Ascending aorta (tissue), 2 donors: ENCODE measurements at regions not wholly inside any gene's neighbourhood (a gene's known extent, or its start where the extent isn't known, plus 50 kb on each side); places are given as distances from the start of the nearest gene placed in this dataset.

Experiments used
- DNase-seq, 2 donors: peaks; one replicate each; pipeline ENCODE4 v3.0.0-alpha.2; 2019; ENCODE audit warnings: low spot score in 2 of 2
- H3K27ac ChIP-seq, 2 donors: fragments of 200-600 bp; sonication (generic); one replicate each; pipeline ENCODE4 v1.5.1; 2016 to 2017; ENCODE audit warnings: mild to moderate bottlenecking in 1 of 2
- H3K27me3 ChIP-seq: fragments of 200-600 bp; sonication (generic); one replicate; pipeline ENCODE4 v1.5.1; 2017
- H3K36me3 ChIP-seq, 2 donors: fragments of 200-600 bp; sonication (generic); one replicate each; pipeline ENCODE4 v1.5.1; 2016
- H3K4me1 ChIP-seq, 2 donors: fragments of 200-600 bp; sonication (generic); one replicate each; pipeline ENCODE4 v1.5.1; 2016 to 2017; ENCODE audit warnings: mild to moderate bottlenecking in 1 of 2
- H3K4me3 ChIP-seq, 2 donors: fragments of 200-600 bp; sonication (generic); one replicate each; pipeline ENCODE4 v1.5.1; 2016 to 2017; ENCODE audit warnings: mild to moderate bottlenecking in 1 of 2
- H3K9me3 ChIP-seq, 2 donors: fragments of 200-600 bp; sonication (generic); one replicate each; pipeline ENCODE4 v1.5.1; 2016
- CTCF ChIP-seq, 3 experiments: fragments of 200-600 bp in 2 of 3; fragments of 450-650 bp in 1 of 3; sonication (generic) in 2 of 3; IDR thresholded peaks; one replicate each; pipeline ENCODE4 v1.5.1; 2016 to 2019; ENCODE audit warnings: antibody characterized with exemption in 3 of 3, mild to moderate bottlenecking in 1 of 3, moderate library complexity in 1 of 3
- intact Hi-C: fragments of 100-400 bp; cut with DNase I; formaldehyde crosslinking; loops from one replicate; pipeline ENCODE4 v1.15.1; 2023

DNA sequence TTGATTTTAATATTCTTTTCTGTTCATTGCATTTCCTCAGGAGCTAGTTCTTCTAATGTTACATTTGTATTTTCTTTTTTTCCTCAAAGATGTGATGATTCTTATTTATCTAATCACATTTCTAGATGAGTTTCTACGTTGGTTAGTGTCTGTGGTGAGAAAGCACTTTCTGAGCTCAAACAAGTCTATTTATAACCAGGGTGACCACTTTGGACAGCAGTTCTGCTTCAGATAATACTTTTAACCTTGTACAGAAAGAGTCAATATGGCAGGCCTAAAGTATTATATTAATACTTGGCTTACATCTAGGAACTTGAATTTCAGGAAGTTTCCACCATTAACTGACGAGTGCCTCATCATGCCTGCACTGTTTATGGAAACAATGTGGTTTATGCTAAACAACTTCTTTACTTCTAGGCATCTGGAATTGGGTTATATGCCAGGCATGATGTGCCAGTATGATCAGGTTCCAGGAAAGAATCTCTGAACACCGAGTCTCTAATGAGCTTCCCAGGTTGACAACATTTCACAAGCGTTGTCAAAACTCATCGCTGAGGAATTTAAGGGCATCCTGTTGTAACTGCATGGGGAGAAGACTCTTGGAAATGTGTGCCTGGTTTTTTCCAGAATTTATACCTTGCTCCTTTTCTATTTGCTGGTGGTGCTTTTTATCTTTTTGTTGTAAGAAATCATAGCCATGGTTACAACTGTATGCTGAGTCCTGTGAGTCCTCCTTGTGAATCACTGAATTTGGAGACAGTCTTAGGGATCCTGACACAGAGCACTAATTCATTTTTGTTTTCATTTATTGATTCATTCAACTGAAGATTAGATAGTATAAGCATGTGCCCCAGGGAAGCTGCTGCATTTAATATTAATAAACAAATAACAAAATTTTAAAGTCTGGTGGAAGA lies 344.4 kb upstream of the PCDH9 start:
- Histone ChIP-seq H3K9me3 (no peaks in the 10 kb centered on the region), H3K4me3 (no peak overlapping the region), H3K4me1 (no peaks in the 10 kb centered on the region), H3K36me3 (no peaks in the 10 kb centered on the region), H3K27ac (no peak overlapping the region), H3K27me3 (no peaks in the 10 kb centered on the region)
- TF ChIP-seq CTCF (IDR thresholded peaks at IDR 0.05) = no peak
- intact Hi-C loops = no loop called here
- no peak for DNase-seq

DNA sequence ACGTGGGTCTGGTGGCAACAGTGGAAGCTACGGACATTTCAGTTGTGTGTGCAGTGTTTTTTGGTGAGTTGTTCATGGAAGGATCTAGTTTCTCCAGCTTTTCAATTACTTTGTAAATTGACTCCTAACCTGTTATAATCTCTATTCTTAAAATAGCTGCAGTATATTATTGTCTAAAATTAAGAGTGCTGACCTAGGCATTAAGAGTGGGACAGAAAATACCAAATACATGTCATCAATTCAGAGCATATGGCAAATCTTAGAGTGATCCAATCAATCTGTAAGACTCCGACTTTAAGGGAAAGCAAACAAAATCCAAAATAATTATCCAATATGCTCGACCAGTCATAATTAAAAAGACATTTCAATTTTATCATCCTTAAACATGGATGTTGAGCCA lies 338.1 kb upstream of the PCDH9 start:
- intact Hi-C loops = no loop called here
- no peak overlapping the region for H3K27ac ChIP-seq
- no peak for DNase-seq

DNA sequence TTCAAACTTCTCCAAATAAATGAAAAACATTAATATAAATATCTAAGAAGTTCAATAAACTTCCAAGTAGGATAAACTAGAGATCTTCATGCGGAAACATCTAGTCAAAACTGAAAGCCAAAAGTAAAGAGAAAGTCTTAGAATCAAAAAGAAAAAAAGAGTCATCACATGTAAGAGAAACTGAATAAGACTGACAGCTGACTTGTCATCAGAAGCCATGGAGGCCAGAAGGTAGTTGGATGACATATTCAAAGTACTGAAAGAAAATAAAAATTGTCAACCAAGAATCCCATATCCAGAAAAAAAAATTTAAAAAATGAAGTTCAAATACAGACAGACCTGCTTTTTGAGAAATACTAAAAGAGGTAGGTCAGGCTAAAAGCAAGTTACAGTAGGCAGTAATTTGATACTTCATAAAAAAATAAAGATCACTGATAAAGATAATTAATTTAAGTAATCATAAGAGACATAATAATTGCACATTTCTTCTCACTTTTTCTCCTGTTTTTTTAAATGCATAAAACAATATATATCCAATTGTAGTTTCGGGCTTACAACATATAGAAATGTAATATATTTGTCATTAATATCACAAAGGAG lies 327.6 kb upstream of the PCDH9 start:
- DNase-seq = no peak
- Histone ChIP-seq H3K36me3 (no peaks in the 10 kb centered on the region), H3K27me3 (no peaks in the 10 kb centered on the region), H3K4me3 (no peak overlapping the region), H3K9me3 (peaks cover 0 to 6% of the 10 kb centered on the region in 2 donors), H3K27ac (no peak overlapping the region), H3K4me1 (no peaks in the 10 kb centered on the region)
- intact Hi-C loops = no loop called here
- no peak for TF ChIP-seq CTCF (IDR thresholded peaks at IDR 0.05)

More for the DNA sequence above, 338.1 kb upstream of the PCDH9 start:
- Histone ChIP-seq H3K9me3 (no peaks in the 10 kb centered on the region), H3K4me3 (no peak overlapping the region), H3K27me3 (no peaks in the 10 kb centered on the region), H3K4me1 (no peaks in the 10 kb centered on the region), H3K36me3 (no peaks in the 10 kb centered on the region)
- TF ChIP-seq CTCF (IDR thresholded peaks at IDR 0.05) = no peak

GRCh38 chr13:67557118-67557517 lies 327.0 kb upstream of the PCDH9 start:
- intact Hi-C loops = no loop called here
- Histone ChIP-seq H3K36me3 (no peaks in the 10 kb centered on the region), H3K9me3 (peaks cover 0 to 6% of the 10 kb centered on the region in 2 donors), H3K27ac (no peak overlapping the region), H3K27me3 (no peaks in the 10 kb centered on the region), H3K4me1 (no peaks in the 10 kb centered on the region), H3K4me3 (no peak overlapping the region)
- DNase-seq = no peak
- TF ChIP-seq CTCF (IDR thresholded peaks at IDR 0.05) = no peak

DNA sequence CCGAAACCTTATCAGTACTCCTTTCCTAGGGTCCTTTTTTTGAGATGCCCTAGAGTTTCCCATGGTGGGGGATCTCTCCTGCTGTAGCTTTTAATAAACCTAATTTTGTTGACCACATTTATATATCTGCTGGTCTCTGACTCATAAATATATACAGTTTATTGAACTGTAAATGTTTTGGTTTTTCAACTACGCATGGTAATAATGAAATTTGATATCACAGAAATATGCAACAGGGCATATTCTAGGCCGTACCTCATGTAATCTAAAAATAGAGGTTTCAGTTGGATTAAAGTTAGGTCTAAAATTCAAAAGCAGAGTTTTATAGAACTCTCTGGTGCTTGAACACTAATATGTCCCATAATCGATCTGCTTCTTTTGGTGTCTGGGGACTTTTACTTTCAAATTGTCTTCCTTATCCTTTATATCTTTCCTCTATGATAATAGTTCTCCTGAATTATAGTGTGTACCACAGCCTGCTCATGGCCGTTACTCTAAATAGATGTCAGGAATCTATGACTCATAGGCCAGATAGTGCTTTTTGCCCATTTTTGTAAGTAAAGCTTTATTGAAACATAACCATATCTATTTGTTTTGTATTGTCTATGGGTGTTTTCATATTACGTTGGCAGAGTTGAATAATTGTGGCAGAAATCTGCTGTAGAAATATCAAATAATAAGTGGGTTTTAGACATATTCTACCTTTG lies 324.8 kb upstream of the PCDH9 start:
- intact Hi-C loops = no loop called here
- Histone ChIP-seq H3K4me3 (no peak overlapping the region), H3K27me3 (no peaks in the 10 kb centered on the region), H3K4me1 (no peaks in the 10 kb centered on the region), H3K36me3 (no peaks in the 10 kb centered on the region), H3K9me3 (peaks cover 0 to 6% of the 10 kb centered on the region in 2 donors), H3K27ac (no peak overlapping the region)
- TF ChIP-seq CTCF (IDR thresholded peaks at IDR 0.05) = no peak
- no peak for DNase-seq
